ENCODE measurements at regions not wholly inside any gene's neighbourhood (a gene's known extent, or its start where the extent isn't known, plus 50 kb on each side); places are given as distances from the start of the nearest gene placed in this dataset.
"Not testable (repeated sequence)": the region's sequence is repeated elsewhere in the genome, so short reads cannot be mapped to it uniquely, and the experiment has no call there.

DNA sequence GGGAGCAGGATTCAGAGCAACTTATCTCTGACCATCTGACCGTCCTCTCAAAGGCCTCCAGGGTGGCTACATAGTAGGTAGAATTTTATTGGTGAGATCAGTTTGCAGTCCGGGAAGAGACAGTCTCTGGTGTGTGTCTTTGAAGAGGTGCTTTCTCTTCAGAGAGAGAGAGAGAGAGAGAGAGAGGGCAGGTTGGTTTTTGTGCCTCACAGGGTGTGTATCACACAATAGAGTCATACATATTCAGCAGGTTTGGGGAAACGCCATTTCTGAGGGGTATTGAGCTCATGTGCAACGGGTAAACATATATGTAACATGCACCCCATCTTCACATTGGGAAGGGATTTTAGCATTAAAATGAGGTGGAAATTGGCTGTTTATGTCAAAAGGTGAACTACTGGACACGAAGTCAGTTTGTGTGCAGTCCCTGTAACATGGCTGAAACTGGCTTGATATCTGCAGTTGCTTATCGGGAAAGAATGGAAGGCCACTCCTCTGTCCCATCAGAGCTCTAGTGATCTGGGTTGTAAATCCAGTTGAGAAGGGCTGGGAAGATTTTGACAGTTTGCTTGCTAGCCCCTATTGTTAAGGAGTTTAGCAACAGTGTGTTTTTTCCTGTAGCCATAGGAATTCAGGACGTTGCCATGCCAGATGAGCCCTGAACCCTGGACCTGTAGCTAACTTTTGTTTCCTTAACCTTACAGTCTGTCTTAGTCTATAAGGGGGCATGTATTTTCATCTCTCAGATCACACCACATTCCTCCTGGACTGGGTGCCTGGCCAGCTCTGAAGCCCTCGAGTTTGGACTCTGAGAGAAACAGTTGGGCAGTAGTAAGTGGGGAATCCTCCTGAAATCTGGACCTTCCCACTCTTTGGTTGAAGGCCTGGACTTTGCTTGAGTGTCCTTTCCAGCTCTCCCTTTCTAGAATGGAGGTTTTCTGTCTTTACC is 171.6 kb upstream of the NOTCH2NLA start:
- TF ChIP-seq, protein P1, sequence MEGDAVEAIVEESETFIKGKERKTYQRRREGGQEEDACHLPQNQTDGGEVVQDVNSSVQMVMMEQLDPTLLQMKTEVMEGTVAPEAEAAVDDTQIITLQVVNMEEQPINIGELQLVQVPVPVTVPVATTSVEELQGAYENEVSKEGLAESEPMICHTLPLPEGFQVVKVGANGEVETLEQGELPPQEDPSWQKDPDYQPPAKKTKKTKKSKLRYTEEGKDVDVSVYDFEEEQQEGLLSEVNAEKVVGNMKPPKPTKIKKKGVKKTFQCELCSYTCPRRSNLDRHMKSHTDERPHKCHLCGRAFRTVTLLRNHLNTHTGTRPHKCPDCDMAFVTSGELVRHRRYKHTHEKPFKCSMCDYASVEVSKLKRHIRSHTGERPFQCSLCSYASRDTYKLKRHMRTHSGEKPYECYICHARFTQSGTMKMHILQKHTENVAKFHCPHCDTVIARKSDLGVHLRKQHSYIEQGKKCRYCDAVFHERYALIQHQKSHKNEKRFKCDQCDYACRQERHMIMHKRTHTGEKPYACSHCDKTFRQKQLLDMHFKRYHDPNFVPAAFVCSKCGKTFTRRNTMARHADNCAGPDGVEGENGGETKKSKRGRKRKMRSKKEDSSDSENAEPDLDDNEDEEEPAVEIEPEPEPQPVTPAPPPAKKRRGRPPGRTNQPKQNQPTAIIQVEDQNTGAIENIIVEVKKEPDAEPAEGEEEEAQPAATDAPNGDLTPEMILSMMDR (IDR thresholded peaks at IDR 0.05; ENCODE audit: borderline replicate concordance, extremely low read depth, low read length, poor library complexity, severe bottlenecking) = not testable (repeated sequence)
- TF ChIP-seq EZH2 (IDR thresholded peaks at IDR 0.05; ENCODE audit: borderline replicate concordance, low read depth, low read length, severe bottlenecking) = not testable (repeated sequence)
